Superior temporal gyrus (tissue), 1 donor: ENCODE measurements at regions not wholly inside any gene's neighbourhood (a gene's known extent, or its start where the extent isn't known, plus 50 kb on each side); places are given as distances from the start of the nearest gene placed in this dataset.
"Not testable (repeated sequence)": the region's sequence is repeated elsewhere in the genome, so short reads cannot be mapped to it uniquely, and the experiment has no call there.

Experiments used
- DNase-seq: peaks from one replicate; pipeline ENCODE4 v3.0.0-alpha.2; 2016; ENCODE audit errors: extremely low spot score

DNA sequence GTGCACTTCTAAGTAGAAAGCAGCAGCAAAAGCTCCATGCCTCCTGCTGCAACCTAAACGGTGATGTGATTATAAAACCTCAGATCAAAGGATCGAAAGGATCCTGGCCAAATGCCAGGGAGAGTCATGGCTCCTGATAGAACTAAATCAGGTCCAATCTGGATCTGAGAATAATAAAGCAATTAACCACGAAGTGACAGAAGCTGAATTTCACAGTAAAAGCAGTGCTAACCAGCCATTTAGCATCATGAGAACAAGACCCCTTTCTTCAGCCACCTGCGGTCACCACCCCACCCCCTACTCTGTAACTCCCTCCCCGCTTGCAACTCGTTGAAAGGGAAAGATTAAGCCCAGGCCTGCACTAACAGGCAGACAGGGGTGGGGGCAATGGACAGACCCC lies 748.7 kb downstream of the BCL11A start:
- DNase-seq = no peak

DNA sequence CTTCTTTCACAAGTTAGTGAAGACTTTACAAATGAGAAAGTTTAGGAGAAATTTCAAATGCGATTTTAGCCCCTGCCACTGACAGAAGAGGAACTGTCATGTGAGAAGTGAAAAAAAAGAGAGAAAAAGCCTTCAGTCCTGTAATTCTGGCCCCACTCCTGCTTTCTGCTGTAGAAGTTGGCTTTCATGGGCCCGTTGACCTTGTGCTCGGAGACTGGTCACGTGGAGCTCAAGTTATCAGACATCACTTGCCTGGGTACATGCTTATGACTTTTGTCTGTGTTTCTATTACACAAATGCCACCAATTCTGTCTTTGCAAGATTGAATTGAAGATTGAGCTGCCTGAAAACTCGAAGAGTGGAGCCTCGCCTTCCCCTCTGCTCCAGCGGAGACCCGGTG lies 749.9 kb downstream of the BCL11A start:
- no peak for DNase-seq

DNA sequence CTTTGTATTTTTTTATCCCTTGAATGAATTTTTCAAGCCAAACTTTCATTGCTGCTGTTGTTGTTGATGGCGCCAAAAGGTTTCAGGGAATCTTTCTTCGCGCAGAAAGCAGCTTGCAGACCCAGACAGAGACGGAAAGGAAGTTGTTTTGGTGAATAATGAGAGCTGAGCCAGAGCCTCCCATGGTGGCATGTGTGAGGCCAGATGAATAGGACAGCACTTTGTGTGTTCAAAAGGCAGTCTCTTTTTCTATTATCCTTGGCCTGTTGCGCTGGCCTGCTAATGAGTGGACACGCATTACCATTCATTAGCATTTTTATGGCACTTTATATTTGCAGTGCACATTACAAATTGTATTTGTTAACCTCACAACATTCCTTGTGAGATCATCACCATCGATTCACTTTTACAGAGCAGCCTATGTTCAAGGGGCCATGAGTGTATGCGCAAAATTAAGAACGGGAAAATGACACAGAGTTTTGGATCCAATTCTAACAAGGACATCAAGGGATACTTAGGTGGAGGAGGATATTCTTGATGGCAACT lies 754.7 kb downstream of the BCL11A start:
- DNase-seq = no peak

DNA sequence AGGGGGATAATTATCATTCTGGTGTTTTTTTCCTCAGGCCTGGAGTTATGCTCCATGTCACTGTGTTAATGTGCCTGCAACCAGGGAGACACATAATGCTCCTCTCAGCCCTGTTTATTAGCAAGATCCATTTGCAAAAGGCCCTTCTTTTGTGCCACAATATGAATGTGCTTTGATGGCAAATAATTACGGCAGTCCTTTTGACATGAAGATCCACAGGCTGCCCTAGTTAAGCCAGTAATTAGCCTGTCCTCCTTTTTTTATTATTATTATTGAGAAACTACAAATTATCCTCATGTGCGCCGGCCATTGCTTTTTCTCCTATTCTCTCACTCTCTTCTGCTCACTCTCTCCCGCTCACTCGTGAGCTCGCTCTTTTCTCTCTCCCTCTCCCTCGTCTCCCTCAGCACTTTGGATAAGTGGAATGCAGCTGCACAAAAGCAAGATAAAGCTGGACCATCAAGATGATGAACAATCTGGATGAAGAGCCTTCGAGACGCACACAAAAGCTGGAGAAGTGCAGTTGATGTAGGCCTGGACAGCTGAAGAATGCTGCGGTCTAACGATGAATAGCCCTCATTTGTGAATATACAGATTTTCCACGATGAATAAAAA lies 762.3 kb downstream of the BCL11A start:
- no peak for DNase-seq

DNA sequence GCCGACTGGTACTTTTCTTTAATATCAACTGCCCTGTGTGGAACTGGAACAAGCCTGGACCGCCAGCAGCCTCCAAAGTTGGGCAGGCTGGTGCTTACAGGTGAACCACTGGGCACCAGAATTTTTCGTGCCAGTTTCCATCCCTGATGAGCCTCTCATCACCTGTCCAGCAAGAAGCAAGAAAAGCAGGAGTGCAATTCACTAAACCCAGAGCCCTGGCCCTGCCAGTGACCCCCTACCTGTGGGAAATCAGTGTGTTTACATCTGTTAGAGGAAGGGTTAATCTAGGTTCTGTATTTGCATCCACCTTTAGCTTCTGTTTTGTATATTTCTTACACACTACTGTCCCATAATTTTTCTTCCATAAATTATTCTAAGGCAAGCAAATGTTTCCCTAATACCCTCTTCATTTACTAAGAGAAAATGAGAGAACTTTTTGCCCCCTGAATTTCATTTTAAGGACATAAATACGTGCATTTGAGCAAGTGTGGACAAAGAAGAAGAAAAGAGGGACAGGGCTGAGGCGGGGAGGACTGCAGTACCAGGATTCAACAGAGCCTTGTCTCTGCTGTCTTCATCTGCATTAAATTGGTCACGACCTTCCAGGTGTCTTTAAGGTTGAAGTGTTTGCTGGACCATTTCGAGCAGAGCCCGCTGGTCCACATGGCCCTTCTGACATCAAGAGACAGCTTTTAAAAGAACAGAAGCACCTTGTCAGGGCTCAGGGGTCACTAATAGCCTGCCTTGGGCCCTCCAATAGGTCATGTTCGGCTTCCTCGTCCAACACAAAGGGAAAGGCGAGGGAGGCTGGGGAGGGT lies 763.1 kb downstream of the BCL11A start:
- no peak for DNase-seq

DNA sequence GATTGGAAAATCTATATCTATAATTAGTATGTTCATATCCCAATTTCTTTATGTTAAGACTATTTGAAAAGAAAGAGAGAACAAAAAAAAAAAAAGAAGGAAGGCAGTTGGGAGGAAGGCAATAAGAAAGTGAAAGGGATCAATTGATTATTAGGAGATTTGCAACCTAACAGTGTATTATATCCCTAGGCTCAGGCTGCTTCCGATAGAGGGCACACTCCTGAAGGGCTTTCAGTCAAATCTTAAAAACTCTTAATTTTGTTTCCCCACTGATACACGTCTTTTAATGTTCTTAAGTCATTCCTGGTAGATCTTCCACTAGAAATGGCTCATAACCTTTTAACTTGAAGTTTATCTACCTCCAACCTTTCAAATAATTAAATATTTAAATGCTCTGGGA lies 763.9 kb downstream of the BCL11A start:
- DNase-seq = no peak

DNA sequence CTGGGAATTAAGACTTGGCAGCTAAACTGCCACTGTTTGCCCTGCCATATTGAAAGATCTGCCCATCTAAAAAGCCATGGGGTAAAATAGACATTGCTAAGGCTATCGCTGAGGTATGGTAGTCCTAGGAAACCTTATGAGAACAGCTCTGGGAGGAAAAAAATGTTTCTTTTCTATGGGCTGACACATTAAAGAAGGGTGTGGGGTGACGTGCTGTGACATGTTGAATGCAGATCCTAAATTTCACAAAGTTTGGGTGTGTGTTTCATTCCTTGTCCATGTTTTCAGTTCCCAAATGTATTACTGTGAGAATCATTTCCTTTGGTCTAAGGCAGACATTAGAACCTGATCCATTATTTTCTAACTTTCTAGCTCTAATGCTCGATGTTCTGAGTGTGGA lies 766.4 kb downstream of the BCL11A start:
- DNase-seq = no peak

DNA sequence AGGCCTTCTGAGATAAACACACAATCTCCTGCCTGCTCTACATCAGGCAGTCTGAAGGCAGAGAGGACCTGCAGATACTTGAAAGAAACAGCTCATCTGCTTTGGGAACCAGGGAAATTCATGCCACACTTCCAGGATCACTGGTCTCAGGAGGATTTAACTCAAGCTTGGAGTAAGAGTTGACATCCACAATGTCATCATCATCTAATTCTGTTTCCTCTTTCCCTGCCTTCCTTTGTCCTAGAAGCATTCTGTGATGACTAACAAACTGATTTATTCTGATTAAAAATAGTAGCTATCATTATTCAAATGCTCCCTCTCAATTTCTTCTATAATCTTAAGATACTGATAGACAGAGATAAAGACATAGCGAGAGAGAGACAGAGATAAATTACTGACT lies 766.8 kb downstream of the BCL11A start:
- DNase-seq = no peak

DNA sequence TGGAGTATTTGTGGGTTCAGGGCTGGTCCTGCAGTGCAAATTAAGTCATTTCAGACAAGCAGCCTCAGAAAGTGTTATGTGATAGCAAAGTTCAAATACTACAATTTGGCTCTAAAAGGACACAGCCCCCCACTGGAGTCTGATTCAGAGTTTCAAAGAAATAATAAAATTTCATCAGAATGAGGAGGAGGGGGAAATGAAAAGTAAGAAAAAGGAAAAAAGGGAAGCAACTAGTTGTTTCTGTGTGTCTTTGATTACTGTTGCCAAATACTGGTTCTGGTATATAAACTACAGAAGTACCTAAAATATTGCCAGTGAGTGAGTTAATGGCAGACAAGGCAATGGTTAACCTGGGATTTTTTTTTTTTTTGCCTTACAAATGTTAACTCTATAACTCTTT lies 773.9 kb downstream of the BCL11A start:
- no peak for DNase-seq

DNA sequence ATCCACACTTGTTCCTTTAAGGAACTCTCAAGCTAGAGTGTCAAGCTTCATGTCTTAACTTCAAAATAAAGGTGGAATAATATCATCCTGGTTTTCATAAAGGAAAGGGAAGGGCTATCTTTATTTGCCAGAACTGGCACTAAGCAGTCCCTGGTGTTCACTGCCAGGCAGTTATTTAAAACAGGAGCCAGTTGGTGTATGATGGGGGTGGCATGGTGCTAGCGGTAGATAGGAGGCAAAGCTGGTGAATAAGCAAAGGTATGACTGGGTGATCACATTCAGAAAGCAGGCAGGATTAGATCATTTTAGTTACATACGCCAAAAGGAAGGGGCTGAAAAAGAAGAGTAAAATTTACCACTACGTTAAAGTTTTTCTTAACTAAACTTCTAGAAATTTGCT lies 776.3 kb downstream of the BCL11A start:
- DNase-seq = no peak

DNA sequence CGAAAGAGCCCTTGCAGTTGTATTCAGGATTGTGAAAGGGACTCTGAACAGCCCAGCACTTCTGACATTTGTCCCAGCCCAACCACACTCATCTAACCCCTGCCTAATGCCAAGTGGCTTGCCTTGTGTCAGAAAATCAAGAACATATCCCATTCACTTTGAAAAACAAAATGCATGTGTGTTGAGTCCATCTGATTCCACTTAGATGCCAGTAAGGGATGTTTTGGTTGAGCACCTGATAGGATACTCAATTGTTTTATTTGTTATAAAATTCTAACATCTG lies 776.8 kb downstream of the BCL11A start:
- DNase-seq = no peak

DNA sequence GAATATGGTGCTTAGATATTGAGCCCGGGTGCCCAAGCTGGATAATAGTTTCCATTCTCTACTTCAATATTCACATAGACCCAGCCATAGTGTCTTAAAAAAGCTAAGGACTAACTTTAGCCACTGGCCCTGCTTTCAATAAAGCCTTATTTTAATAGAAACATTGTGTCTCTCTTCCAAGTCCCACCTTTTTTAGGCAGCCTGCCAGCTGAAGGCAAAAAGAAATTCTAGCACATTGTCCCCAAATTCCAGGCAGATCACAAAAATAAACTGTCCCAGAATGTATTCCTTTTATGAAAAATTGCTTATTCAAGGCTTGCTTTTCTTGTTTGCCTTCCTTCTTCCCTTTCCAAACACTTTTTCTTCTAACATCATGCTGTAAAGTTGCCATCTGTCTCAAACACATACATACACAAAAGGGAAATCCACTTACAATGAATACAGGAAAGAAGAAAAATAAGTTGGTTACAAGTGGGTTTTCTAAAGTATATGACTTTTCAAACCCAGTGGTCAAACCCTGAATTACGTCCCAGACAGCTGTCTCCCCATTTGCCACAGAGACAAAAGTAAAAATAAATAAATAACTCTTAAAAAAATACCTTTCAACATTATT lies 778.5 kb downstream of the BCL11A start:
- peak; percentile 22 for DNase-seq

DNA sequence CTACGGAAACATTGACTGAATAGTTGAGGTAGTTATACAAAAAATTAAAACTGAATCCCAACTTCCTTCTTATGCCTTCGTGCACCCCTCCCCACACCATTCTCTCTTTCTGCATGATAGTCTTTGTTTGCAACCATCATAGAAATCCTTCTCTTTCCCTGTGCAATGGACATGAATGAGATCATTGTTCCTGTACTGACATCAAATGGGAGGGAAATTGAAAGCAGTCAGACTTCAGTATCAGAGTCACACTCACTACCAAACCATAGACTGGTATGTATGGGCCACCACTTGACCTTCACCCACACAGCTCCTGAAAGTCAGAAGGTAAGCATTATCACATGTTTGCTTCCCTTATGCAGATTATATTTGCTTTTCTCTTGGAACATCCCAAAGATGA lies 782.8 kb downstream of the BCL11A start:
- peak; percentile 72 for DNase-seq

DNA sequence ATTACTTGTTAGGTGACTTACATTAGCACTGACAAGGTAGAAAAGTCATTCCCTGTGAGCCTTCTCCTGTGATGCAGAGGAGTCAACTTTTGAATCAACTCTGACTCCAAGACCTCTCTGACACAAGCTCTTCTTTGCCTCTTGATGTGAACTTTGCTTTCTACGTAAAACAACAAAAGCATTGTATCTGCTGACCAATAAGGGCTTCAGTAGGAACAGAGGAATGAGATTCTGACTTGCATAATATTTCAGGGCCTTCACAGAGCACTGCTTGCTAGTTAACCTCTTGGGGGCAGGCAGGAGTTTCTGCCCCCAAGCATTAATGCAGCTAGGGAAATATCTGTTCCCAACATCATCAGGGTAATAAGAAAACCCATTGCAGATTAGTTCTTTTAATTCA lies 791.5 kb downstream of the BCL11A start:
- no peak for DNase-seq

DNA sequence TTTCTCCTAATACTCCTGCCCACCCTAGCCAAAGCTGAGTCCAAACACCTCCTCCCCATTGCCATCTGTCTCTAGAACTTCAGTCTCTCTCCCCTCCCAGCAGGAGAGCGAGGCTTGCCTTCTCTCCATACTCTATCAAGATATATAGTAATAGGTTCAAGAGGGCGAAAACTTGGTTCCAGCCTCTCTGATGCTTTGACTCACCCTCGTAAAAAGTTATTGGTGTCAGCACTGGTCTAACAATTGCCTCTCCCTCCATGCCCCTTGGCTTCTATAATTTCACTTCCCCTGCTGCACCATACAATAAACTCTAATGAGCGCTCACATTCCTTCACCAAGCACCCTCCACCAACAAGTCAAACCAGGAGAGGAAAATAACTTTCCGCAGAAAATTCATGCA lies 797.3 kb downstream of the BCL11A start:
- no peak for DNase-seq

DNA sequence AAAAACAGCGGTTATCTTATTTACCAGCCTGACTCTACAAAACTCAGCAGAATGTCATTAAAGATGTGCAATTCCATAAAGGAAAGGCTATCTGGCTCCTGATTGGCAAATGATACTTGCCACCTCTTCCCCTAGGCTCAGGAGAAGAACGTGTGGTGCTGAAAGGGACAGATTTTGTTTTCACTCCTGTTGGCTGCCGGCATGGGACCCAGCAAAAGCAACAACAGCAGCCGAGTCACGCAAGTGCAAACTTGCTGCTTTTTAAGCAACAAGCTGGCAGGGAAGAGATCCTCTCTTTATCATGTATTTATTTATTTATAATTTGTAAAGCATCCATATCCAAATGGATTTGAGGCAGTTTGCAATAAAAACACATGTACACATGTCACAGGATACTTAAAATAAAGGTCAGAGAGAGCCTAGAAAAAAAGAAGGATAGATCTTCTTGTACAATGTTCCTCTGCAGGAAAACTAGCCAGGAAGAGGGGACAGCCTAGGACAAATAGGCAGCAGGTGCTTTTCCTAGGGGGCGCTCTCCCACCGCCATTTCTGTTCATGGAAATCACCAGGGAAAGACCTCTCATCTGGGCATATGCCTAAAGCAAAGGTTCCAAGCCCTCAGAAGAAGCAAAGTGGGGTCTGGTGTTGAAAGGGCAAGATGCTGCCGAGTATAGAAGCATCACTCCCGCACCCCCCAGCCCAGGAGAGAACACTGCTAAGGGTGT lies 799.3 kb downstream of the BCL11A start:
- DNase-seq = no peak

DNA sequence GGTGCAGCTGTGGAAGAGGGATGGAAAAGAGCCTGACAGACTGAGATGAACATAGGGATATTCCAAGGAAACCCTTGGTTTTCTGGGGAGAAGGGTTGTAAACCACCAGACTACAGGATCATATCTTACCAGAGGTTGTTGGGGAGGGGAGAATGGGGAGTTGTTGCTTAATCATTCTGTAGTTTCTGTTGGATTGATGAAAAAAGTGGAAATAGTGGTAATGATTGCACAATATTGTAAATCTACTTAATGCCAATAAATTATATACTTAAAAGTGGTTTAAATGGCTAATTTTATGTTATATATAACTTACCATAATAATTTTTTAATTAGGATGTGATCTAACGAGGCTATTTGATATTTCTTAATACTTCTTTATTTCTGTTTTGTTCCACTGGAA lies 800.9 kb downstream of the BCL11A start:
- no peak for DNase-seq

DNA sequence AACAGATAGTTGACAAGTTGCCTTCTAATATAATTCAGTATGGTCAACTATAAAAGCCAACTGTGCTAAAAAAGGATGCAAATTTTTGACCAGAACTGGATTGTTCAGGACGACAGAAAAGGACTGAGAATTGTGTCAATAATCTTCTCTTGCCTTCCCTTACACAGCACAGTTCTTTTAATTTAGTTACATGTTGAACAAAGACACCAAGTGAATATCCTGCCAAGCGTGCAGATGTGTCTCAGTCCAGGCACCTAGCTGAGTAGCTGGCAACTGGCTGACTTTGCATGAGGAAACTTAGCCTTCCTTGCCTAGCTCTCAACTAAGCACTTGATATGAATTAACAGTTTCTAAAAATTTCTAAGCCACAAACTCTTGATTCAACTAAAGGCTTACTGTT lies 801.4 kb downstream of the BCL11A start:
- no peak for DNase-seq

DNA sequence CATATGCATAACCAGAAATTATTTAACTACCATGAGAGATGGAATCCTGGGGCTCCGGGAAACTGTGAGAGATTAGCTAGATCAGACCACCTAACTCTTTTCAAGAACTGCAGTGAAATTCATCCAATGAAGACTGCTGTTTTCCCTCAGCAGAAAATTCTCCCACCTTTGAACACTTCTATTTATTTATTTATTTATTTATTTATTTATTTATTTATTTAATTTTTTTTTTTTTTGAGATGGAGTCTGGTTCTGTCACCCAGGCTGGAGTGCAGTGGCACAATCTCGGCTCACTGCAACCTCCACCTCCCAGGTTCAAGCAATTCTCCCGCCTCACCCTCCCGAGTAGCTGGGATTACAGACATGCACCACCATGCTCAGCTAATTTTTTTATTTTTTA lies 802.2 kb downstream of the BCL11A start:
- DNase-seq = not testable (repeated sequence)

DNA sequence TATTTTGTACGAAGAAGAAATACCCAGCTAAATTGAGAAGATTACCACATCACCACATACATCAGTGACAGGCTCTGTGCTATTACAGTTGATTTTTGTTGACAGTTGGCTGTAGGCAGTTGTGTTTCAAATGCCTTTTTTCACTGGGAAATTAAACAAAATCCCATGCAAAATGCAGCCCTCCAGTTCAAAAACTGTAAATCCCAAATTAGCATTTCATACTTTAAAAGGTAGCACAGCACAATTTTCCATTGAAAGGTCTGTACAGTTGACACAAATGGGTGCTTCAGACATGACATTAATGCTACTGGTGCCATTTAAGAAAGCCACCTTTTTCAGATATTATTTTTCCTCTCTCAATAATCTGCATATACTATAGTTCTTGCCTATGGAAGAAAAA lies 807.2 kb downstream of the BCL11A start:
- no peak for DNase-seq

DNA sequence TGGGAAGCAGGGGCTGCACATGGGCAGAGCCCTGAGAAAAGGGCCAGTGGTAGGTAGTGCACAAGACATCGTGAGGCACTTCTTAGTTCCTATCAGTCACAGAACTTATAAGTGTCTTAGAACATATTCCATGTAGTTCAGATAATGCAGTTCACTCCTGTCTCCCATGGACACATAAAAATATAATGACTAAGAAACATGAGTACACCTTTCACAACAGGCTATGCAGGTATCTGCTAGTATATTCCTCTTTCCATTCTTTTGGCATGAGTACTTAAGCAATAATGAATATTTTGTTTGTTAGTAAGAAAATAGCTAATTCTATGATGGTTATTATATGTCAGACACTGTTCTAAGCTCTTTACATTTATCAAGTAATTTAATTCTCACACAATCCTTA lies 808.4 kb downstream of the BCL11A start:
- DNase-seq = no peak

DNA sequence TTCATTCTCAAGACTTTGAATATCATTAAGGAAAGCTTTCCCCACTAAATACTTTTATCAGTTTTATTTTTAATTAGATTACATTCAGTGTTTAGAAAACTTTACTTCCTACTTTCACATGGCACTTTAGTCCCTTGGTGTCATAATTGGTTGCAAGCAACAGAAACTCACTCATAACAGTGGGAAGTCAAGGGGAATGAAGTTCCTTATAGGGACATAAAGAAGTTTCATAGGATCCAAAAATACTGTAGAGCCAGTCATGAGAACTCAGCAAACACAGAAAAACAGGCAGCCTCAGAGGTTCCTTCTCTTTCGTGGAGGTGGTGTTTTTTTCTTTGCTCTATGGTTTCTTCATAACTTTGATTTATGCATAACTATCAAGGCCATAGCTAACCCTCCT lies 809.0 kb downstream of the BCL11A start:
- no peak for DNase-seq

DNA sequence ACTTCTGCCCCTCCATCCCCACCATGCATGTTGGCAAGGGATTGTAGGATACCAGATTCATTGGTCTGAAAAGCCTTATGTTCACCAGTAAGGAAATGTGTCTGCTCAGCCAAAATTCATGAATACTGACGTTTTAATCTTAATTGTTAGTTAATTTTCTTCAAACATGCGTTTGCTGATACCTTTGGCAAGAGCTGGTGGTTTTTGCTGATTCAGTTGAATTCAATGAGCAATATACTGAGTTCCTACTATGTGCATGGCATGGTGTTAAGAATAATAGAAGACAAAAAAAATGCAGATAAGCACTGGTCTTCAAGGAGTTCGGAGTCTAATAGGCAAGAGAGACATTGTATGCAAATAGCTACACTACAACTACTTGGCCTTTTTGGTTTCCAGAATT lies 811.6 kb downstream of the BCL11A start:
- no peak for DNase-seq
